HFFc6 (cell line): ENCODE measurements at regions not wholly inside any gene's neighbourhood (a gene's known extent, or its start where the extent isn't known, plus 50 kb on each side); places are given as distances from the start of the nearest gene placed in this dataset.

ENCODE experiments used
- DNase-seq: peaks from one replicate; pipeline ENCODE4 v3.0.0-alpha.2; 2018
- H3K27ac Mint-ChIP-seq: 2 replicates; pipeline ENCODE4 v1.8.0; 2020; ENCODE audit warnings: mild to moderate bottlenecking, mixed read lengths
- H3K27me3 Mint-ChIP-seq: 2 replicates; pipeline ENCODE4 v1.8.0; 2021; ENCODE audit warnings: mild to moderate bottlenecking, moderate library complexity, mixed read lengths; ENCODE audit not compliant: insufficient read depth
- H3K36me3 Mint-ChIP-seq: 2 replicates; pipeline ENCODE4 v1.8.0; 2021; ENCODE audit warnings: low read depth, mixed read lengths
- H3K4me1 Mint-ChIP-seq: 2 replicates; pipeline ENCODE4 v1.8.0; 2020; ENCODE audit warnings: low read depth, mixed read lengths
- H3K4me3 Mint-ChIP-seq: 2 replicates; pipeline ENCODE4 v1.8.0; 2020; ENCODE audit warnings: mild to moderate bottlenecking, moderate library complexity, mixed read lengths
- H3K9me3 Mint-ChIP-seq: 2 replicates; pipeline ENCODE4 v1.8.0; 2020; ENCODE audit warnings: mild to moderate bottlenecking, mixed read lengths
- TF ChIP-seq, protein P1 (sequence below): fragments of 200-600 bp; sonication (generic); IDR thresholded peaks from 2 replicates; pipeline ENCODE4 v1.5.0; 2021; ENCODE audit warnings: antibody characterized with exemption, mild to moderate bottlenecking

DNA sequence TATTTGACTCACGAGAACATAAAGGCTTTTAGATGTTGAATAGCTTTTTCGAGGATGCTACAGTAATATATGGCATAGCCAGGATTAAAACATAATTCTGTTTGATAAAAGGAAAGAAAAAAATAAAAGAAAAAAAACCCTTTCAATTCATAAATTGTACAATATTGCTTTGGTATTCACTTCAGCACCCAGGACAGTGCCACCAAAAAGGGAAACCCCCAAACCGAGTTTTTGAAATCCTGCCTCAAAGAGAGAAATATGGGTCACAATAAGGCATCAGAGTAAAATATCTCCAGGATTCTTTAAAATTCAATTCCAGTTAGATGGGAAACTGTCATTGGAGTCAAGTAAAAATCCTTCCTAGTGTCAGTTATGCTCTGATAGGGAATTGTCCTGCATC is 551.2 kb upstream of the SEL1L start:
- Mint-ChIP-seq H3K4me1 (no peaks in the 10 kb centered on the region), H3K27me3 (no peaks in the 10 kb centered on the region), H3K9me3 (peaks cover 59% of the 10 kb centered on the region), H3K27ac (no peak overlapping the region), H3K4me3 (no peak overlapping the region), H3K36me3 (no peaks in the 10 kb centered on the region; the same call in 1 of the 2 replicates)
- TF ChIP-seq, protein P1, sequence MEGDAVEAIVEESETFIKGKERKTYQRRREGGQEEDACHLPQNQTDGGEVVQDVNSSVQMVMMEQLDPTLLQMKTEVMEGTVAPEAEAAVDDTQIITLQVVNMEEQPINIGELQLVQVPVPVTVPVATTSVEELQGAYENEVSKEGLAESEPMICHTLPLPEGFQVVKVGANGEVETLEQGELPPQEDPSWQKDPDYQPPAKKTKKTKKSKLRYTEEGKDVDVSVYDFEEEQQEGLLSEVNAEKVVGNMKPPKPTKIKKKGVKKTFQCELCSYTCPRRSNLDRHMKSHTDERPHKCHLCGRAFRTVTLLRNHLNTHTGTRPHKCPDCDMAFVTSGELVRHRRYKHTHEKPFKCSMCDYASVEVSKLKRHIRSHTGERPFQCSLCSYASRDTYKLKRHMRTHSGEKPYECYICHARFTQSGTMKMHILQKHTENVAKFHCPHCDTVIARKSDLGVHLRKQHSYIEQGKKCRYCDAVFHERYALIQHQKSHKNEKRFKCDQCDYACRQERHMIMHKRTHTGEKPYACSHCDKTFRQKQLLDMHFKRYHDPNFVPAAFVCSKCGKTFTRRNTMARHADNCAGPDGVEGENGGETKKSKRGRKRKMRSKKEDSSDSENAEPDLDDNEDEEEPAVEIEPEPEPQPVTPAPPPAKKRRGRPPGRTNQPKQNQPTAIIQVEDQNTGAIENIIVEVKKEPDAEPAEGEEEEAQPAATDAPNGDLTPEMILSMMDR = no peak
- DNase-seq = no peak

DNA sequence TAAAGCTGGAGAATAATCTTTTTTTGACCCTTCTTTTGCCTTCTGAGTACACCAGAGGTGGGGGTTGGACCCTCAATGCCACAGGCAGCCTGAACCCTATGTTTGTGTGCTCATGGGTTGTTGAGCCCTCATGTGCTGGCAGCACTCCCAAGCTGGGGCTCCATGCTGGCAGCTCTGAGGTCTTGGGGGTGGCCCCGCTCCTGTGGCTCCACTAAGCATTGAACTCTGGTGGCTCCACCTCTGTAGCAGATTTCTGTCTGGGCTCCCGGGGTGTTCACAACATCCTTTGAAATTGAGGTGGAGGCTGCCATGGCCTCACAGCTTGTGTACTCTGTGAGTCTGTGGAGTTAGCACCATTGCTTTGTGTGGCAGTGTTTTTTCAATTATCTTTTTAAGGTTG is 557.4 kb upstream of the SEL1L start:
- no peaks in the 10 kb centered on the region for H3K36me3 Mint-ChIP-seq
- no peak overlapping the region for H3K27ac Mint-ChIP-seq
- no peak for DNase-seq
- H3K4me3 Mint-ChIP-seq = no peak overlapping the region
- H3K9me3 Mint-ChIP-seq = peaks cover 21% of the 10 kb centered on the region
- TF ChIP-seq, protein P1 = no peak
- H3K27me3 Mint-ChIP-seq = no peaks in the 10 kb centered on the region; the same call in 1 of the 2 replicates
- H3K4me1 Mint-ChIP-seq = no peaks in the 10 kb centered on the region

DNA sequence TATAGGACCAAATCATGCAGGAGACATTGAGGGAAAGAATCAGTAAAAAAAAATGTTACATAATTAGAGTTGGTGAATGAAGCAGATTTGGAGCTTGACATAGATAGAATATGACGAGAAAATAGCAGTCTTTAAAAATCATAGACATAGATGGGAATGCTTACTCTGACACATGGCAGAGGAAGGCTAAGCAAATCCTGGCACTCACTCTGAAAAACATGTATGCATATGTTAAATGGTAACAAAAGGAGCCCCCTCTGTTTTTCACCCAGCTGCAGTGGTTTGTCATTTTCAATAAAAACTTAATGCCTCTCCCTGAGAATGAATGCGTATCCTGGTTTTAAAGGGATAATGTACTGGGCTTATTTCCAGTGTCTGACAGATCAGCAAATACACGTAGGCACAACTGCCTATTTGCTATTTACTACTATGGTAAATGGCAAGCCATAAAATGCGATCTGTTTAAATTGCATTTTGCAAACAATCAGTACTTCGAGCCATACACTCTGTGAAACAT is 561.2 kb upstream of the SEL1L start:
- Mint-ChIP-seq H3K9me3 (peaks cover 19% of the 10 kb centered on the region), H3K4me3 (no peak overlapping the region), H3K4me1 (no peaks in the 10 kb centered on the region), H3K36me3 (no peaks in the 10 kb centered on the region), H3K27ac (no peak overlapping the region), H3K27me3 (no peaks in the 10 kb centered on the region; the same call in 1 of the 2 replicates)
- DNase-seq = no peak
- TF ChIP-seq, protein P1 = no peak

DNA sequence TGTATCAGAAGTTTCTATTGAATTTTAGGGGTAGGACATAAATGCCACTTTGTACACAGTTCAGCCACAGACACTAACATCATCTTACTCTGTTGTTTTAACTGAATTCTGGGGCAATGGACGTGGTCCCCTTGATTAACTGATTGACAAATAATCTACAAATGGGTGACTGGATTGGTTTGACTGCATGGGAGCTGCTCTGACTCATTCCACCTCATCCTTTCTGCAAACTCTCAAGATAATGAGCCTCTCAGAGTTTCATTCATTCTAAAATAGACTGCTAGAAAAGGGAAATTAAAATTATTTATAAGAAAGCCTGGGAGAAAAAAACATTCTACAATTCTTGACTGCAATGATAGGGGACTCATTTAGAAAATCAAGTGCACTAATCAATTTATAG is 570.4 kb upstream of the SEL1L start:
- H3K4me3 Mint-ChIP-seq = no peak overlapping the region
- TF ChIP-seq, protein P1 = no peak
- H3K27me3 Mint-ChIP-seq = peaks cover 3% of the 10 kb centered on the region; the same call in 1 of the 2 replicates
- no peak for DNase-seq
- H3K9me3 Mint-ChIP-seq = peaks cover 36% of the 10 kb centered on the region
- no peaks in the 10 kb centered on the region; the same call in 1 of the 2 replicates for H3K36me3 Mint-ChIP-seq
- no peak overlapping the region for H3K27ac Mint-ChIP-seq
- H3K4me1 Mint-ChIP-seq = no peaks in the 10 kb centered on the region

DNA sequence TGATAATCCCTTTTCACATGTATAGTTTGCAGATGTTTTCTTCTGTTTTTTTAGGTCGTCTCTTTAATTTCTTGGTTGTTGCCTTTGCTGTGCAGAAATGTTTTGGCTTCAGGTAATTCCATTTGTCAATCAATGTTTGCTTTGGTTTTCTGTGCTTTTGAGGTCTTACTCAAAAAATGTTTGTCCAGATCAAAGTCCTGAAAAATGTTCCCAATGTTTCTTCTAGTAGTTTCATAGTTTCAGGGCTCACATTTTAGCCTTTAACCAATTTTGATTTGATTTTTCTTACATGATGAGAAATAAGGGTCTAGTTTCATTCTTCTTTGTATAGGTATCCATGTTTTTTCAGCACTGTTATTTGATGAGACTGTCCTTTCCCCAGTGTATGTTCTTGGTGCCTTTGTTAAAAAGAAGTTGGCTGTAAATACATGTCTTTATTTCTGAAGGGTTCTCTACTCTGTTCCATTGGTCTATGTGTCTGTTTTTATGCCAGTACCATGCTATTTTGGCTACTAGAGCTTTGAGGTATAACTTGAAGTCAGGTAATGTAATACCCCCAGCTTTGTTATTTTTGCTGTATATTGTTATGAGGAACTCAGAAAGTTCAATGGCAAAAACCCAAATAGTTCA is 578.7 kb upstream of the SEL1L start:
- H3K36me3 Mint-ChIP-seq = no peaks in the 10 kb centered on the region
- no peak for DNase-seq
- no peaks in the 10 kb centered on the region for H3K4me1 Mint-ChIP-seq
- H3K27me3 Mint-ChIP-seq = no peaks in the 10 kb centered on the region; the same call in 1 of the 2 replicates
- H3K27ac Mint-ChIP-seq = no peak overlapping the region
- peaks cover 54% of the 10 kb centered on the region for H3K9me3 Mint-ChIP-seq
- TF ChIP-seq, protein P1 = no peak
- no peak overlapping the region for H3K4me3 Mint-ChIP-seq
